ENCODE measurements at regions not wholly inside any gene's neighbourhood (a gene's known extent, or its start where the extent isn't known, plus 50 kb on each side); places are given as distances from the start of the nearest gene placed in this dataset.

GRCh38 chr7:39891894-39892293 is 58.2 kb upstream of the CDK13 start:
- DNase-seq: no peak

- no peak for DNase-seq
These were observed 57.7 kb upstream of the CDK13 start for GRCh38 chr7:39892361-39892760.

- no peak for DNase-seq
These were observed 55.2 kb upstream of the CDK13 start for GRCh38 chr7:39894904-39895303.

GRCh38 chr7:39896840-39897239 is 53.2 kb upstream of the CDK13 start:
- no peak for DNase-seq

GRCh38 chr7:39898867-39899266 is 51.2 kb upstream of the CDK13 start:
- no peak for DNase-seq
